Glutamatergic neuron (in vitro differentiated cells): ENCODE measurements at regions not wholly inside any gene's neighbourhood (a gene's known extent, or its start where the extent isn't known, plus 50 kb on each side); places are given as distances from the start of the nearest gene placed in this dataset.

Source experiments
- DNase-seq: peaks from one replicate; pipeline ENCODE4 v3.0.0; 2022
- H3K27ac Mint-ChIP-seq: one replicate; pipeline ENCODE4 v1.8.0; 2020; ENCODE audit warnings: mild to moderate bottlenecking, mixed read lengths, inconsistent platforms; ENCODE audit not compliant: unreplicated experiment
- H3K27me3 Mint-ChIP-seq: one replicate; pipeline ENCODE4 v1.8.0; 2020; ENCODE audit warnings: mild to moderate bottlenecking, moderate library complexity, mixed read lengths, inconsistent platforms; ENCODE audit not compliant: unreplicated experiment
- H3K36me3 Mint-ChIP-seq: one replicate; pipeline ENCODE4 v1.8.0; 2020; ENCODE audit warnings: mild to moderate bottlenecking, mixed read lengths, inconsistent platforms; ENCODE audit not compliant: unreplicated experiment
- H3K4me1 Mint-ChIP-seq: one replicate; pipeline ENCODE4 v1.8.0; 2020; ENCODE audit warnings: mild to moderate bottlenecking, low read depth, mixed read lengths, inconsistent platforms; ENCODE audit not compliant: unreplicated experiment
- H3K4me3 Mint-ChIP-seq: one replicate; pipeline ENCODE4 v1.8.0; 2020; ENCODE audit warnings: mild to moderate bottlenecking, mixed read lengths, inconsistent platforms; ENCODE audit not compliant: unreplicated experiment
- H3K9me3 Mint-ChIP-seq: one replicate; pipeline ENCODE4 v1.8.0; 2020; ENCODE audit warnings: mild to moderate bottlenecking, moderate library complexity, mixed read lengths, inconsistent platforms; ENCODE audit not compliant: unreplicated experiment
- TF ChIP-seq, protein P1 (sequence below): fragments of 200-600 bp; sonication (generic); IDR thresholded peaks from one replicate; pipeline ENCODE4 v1.5.0; 2021; ENCODE audit not compliant: partially characterized antibody, unreplicated experiment

- DNase-seq = no peak
- no peaks in the 10 kb centered on the region for H3K4me1 Mint-ChIP-seq
- H3K27ac Mint-ChIP-seq = no peak overlapping the region
- H3K4me3 Mint-ChIP-seq = no peak overlapping the region
- H3K9me3 Mint-ChIP-seq = peaks cover 1% of the 10 kb centered on the region
- TF ChIP-seq, protein P1, sequence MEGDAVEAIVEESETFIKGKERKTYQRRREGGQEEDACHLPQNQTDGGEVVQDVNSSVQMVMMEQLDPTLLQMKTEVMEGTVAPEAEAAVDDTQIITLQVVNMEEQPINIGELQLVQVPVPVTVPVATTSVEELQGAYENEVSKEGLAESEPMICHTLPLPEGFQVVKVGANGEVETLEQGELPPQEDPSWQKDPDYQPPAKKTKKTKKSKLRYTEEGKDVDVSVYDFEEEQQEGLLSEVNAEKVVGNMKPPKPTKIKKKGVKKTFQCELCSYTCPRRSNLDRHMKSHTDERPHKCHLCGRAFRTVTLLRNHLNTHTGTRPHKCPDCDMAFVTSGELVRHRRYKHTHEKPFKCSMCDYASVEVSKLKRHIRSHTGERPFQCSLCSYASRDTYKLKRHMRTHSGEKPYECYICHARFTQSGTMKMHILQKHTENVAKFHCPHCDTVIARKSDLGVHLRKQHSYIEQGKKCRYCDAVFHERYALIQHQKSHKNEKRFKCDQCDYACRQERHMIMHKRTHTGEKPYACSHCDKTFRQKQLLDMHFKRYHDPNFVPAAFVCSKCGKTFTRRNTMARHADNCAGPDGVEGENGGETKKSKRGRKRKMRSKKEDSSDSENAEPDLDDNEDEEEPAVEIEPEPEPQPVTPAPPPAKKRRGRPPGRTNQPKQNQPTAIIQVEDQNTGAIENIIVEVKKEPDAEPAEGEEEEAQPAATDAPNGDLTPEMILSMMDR = no peak
- H3K36me3 Mint-ChIP-seq = no peaks in the 10 kb centered on the region
- no peaks in the 10 kb centered on the region for H3K27me3 Mint-ChIP-seq
Measured at GRCh38 chr12:68474467-68475204, 136.1 kb upstream of the RAP1B start.

- no peaks in the 10 kb centered on the region for H3K27me3 Mint-ChIP-seq
Measured at GRCh38 chr12:68476794-68477193, 133.9 kb upstream of the RAP1B start.

DNA sequence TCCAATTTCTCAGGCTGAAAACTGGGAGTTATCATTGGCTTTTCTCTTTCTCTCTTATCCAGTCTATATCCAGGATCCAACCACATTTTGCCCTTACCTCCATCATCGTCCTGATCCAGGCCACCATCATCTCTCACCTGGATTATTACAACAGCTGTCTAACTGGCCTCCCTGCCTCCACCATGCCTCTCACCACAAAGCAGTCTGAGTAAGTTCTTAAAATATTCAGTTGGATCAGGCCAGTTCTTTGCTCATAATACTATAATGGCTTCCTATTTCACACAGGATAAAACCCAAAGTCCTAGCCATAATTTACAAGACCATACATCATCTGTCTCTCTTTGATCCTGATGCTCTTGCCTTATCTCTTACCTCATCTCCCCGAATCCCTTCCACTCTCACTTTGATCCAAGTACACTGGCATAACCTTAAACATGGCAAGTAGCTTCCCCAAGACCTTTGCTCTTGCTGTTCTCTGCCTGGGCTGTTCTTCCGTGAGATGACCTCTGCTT is 133.4 kb upstream of the RAP1B start:
- TF ChIP-seq, protein P1 = no peak
- Mint-ChIP-seq H3K36me3 (no peaks in the 10 kb centered on the region), H3K4me3 (no peak overlapping the region), H3K27ac (no peak overlapping the region), H3K27me3 (no peaks in the 10 kb centered on the region), H3K4me1 (no peaks in the 10 kb centered on the region), H3K9me3 (no peaks in the 10 kb centered on the region)
- no peak for DNase-seq

More at GRCh38 chr12:68476794-68477193, 133.9 kb upstream of the RAP1B start:
- TF ChIP-seq, protein P1 = no peak
- H3K27ac Mint-ChIP-seq = no peak overlapping the region
- H3K4me3 Mint-ChIP-seq = no peak overlapping the region
- no peak for DNase-seq
- no peaks in the 10 kb centered on the region for H3K9me3 Mint-ChIP-seq
- no peaks in the 10 kb centered on the region for H3K4me1 Mint-ChIP-seq
- H3K36me3 Mint-ChIP-seq = no peaks in the 10 kb centered on the region

DNA sequence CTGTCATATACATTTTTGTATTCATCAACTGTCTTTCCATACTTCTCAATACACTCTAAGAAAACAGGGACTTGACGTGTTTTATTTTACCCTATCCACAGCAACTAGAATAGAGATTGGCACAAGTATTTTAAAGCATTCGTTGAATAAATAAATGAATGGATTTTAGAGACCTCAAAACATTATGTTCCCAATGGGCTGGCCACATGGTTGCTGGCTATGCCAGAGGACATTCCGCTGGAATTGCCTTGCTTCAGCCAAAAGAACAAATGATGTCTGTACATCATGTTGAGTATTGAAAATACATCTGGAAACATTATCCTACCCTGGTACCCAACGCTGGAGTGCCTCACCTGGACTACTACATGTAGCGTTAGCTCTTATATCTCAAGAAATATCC is 132.8 kb upstream of the RAP1B start:
- H3K4me1 Mint-ChIP-seq = peaks cover 4% of the 10 kb centered on the region

More for the DNA sequence above, 132.8 kb upstream of the RAP1B start:
- Mint-ChIP-seq H3K36me3 (no peaks in the 10 kb centered on the region), H3K27me3 (no peaks in the 10 kb centered on the region), H3K27ac (no peak overlapping the region), H3K4me3 (no peak overlapping the region), H3K9me3 (no peaks in the 10 kb centered on the region)
- TF ChIP-seq, protein P1 = no peak
- no peak for DNase-seq
